GM19395 (cell line): ENCODE measurements at regions not wholly inside any gene's neighbourhood (a gene's known extent, or its start where the extent isn't known, plus 50 kb on each side); places are given as distances from the start of the nearest gene placed in this dataset.

ENCODE experiments used
- ATAC-seq: cut with Tn5 transposase; IDR thresholded peaks from one replicate; pipeline ENCODE4 v1.9.1; 2021; ENCODE audit warnings: mild to moderate bottlenecking, moderate library complexity; ENCODE audit not compliant: unreplicated experiment

GRCh38 chr11:11757909-11758308, 83.9 kb upstream of the USP47 start:
- no peak for ATAC-seq

- ATAC-seq: no peak
Observed at GRCh38 chr11:11756718-11757117, 85.1 kb upstream of the USP47 start.

- no peak for ATAC-seq
Observed at GRCh38 chr11:11755871-11756270, 85.9 kb upstream of the USP47 start.

- ATAC-seq: no peak
Observed at GRCh38 chr11:11752679-11753078, 89.1 kb upstream of the USP47 start.

- no peak for ATAC-seq
Observed at GRCh38 chr11:11750017-11750878, 91.5 kb upstream of the USP47 start.

GRCh38 chr11:11748706-11749365, 92.9 kb upstream of the USP47 start:
- ATAC-seq: no peak

- no peak for ATAC-seq
Observed at GRCh38 chr11:11747570-11747969, 94.2 kb upstream of the USP47 start.

DNA sequence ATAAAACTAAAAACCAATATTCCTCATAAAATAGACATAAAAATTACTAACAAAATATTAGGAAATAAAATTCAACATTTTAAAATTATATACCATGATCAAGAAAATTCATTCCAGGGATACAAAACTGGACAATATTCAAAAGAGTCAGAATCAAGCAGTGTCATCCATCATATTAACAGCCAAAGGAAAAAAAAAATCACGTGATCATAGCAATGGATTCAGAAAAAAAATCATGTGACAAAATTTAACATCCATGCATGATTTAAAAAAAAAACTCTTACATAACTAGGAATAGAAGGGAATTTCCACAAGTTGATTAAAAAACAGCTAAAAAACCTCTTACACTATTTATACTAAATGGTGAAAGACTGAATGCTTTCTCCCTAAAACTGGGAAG, 95.3 kb upstream of the USP47 start:
- no peak for ATAC-seq

- ATAC-seq: no peak
Observed at GRCh38 chr11:11743216-11743615, 98.6 kb upstream of the USP47 start.

DNA sequence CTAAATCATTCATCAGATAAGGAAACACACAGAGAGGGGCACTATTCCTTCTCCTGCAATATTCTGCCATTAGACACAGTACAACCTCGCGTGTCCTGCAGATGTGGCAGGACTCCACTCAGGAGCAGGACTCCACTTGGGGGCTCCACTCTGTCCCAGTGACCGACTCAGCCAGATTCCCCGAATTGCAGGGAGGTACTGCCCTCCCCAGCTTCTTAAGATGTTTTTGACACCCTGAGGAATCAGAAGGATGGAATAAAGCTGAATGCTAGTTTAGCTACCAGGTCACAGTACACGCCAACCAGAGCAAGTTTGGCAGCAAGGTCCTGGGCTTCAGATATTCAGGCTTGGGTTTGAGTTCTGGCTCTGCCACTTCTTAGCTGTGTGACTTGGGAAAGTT, 99.3 kb upstream of the USP47 start:
- no peak for ATAC-seq

GRCh38 chr11:11740836-11741235, 100.9 kb upstream of the USP47 start:
- ATAC-seq: no peak

DNA sequence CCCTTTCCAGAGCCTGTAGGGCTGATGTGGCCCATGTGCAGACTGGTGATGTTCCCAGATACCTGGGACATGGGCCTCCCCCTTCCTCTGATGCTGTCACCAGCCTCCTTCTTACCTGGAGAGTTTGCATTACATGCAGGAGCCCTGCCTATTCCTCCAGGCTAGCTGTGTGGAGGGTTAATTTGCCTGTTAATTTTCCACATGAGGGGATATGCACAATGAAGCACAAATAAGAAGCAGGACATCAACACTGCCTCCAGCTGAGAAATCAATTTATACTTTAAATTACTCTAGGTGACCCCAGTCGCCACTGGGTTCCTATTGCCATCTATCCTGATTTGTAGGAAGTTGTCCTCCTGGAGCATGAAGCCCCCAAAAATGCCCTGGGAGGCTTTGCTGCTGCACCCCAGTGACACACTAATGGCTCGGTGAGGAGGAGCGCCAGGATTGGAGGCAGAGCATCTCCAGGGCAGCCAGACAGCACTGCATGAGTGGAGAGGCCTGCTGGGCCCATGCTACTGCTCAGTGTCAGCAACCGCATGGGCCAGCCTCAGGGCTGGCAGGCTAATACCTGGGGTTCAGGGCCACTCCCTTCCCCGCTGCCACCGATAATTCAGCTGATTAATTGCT, 101.6 kb upstream of the USP47 start:
- no peak for ATAC-seq

- ATAC-seq: no peak
Observed at GRCh38 chr11:11738370-11738769, 103.4 kb upstream of the USP47 start.

DNA sequence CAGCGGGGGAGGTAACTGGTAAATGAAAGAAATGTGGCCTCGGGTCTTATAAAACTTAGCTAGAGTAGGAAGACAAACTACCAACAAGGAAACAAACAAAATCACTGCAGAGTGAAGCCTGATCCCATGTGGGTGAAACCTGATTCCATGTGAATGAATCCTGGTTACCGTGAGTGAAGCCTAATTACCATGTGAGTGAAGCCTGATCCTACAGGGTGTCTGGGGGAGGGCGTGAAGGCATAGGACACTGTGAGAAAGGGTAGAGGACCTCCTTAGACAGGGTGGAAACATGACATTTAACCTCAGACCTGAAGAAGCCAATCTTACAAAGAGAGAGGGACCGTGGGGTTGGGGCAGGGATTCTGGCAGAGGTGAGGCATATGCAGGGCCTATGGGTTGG, 106.2 kb upstream of the USP47 start:
- ATAC-seq: no peak

DNA sequence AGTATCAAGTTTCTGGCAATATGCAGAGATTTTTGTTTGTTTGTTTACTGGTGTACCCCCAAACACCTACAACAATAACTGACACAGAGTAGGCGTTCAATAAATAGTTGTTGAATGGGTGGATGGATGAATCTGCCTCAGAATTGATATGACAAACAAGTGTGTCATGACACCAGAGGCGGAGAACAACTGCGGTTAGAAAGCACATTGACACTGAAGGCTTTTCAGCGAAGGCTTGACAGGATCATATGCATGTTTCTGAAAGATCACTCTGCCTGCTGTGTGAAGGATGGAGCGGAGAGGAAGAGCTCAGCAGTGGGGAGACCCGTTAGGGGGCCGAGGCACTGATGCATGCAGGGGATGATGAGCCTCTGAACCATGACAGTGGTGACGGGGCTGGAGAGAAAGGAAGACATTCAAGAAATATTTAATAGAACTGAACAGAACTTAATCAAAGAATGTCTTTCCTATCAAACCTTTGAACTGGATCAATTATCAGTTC, 108.5 kb upstream of the USP47 start:
- ATAC-seq: no peak

DNA sequence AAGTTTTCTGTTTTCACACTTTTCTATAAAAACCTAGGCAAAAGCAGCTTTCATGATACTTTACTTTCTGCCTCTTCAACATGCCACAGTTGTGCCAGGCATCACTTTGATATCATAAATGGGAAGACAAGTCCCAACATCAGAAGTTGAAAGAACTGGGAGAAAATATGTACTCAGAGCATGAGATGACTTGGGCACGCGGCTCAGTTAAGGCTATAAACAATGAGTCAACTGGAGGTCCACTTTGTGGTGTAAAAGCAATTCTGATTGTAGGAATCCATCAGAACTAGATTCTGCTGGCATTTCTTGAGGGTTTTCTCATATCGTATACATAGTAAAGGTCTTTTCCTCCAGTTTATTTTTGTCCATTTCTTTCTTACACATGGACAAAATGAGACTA, 109.7 kb upstream of the USP47 start:
- no peak for ATAC-seq

DNA sequence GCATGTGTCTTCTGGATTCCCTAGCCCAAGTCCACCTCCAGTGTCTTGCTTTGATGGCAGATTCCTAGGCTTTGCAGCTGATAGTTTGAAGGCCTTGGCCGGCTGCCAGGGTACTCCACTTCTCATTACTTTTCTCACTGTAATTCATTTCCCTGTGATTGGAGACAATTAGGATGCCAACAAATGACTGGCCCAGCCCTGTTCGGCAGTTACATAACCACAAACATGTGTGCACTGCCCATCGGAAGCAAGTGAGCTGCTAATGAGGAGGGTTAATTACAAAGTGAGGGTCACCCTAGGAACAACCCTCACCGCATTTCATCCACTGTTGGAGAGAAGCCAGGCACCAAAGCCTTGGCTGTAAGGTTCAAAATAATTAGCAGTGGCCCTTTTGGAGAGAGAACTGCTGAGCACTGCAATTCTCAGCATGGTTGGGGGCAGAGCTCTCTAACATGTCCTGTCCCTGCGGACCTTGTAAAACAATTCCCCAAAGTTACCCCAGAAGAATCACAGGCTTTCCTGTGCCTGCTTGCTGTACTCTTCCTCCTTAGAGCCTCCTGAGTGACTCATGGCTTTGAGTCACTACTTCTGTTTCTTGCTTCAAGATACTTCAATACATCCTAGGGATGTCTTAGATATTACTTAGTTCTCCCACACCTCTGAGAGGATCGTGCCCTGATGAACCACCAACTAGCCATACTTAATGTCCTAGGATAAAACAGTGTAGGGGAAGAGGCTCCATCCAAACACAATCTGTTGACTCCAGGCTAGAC, 109.7 kb upstream of the GALNT18 start:
- no peak for ATAC-seq

DNA sequence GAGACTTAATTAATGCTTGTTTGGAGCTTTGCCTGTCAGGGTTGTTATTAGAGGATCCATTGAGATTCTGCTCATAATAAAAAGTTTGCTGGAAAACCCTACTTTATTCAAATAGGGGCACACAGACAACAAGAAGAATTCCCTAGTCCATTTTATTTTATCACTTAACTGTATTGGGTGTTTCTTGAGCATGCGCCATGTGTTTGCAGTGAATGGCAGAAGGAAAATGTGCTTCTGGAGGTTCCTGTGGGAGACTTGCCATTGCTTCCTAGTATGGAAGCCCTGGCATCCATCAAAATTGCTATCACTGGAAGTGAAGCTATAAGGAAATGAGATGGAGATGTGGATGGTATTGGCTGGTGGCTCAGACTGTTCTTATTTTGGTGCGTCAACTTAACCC, 106.6 kb upstream of the GALNT18 start:
- ATAC-seq: no peak

- no peak for ATAC-seq
Observed at GRCh38 chr11:11725438-11725837, 103.6 kb upstream of the GALNT18 start.

DNA sequence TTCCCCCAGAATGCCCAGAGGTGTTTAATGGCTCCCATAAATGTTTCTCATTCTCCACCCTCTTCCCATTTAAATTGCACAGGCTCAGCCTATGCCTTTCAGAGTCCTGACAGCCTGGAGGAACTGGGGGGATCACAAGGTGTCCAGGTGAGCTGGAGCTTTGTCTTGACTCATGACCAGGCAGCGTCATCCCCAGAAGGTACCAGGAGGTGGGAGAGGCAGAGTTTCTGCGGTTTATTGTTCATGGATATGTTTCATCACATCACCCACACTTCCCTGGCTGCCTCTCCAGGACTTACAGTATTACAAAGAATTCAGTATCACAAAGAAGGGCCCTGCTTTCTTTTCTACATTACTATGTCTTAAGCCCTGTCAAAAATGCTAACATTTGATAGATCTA, 103.2 kb upstream of the GALNT18 start:
- ATAC-seq: no peak

- ATAC-seq: no peak
Observed at GRCh38 chr11:11722861-11723260, 101.1 kb upstream of the GALNT18 start.
